ENCODE measurements at regions not wholly inside any gene's neighbourhood (a gene's known extent, or its start where the extent isn't known, plus 50 kb on each side); places are given as distances from the start of the nearest gene placed in this dataset.

GRCh38 chr1:212186427-212187207 lies 98.6 kb upstream of the PPP2R5A start:
- TF ChIP-seq CTCF (conservative IDR thresholded peaks at IDR 0.05; ENCODE audit: low read depth, low read length) (no peak), EZH2phosphoT487 (IDR thresholded peaks at IDR 0.05; ENCODE audit: borderline replicate concordance, low read length) (no peak), EZH2 (IDR thresholded peaks at IDR 0.05; ENCODE audit: low read length, unreplicated experiment) (no peak)
